Calu3 (cell line): ENCODE measurements at regions not wholly inside any gene's neighbourhood (a gene's known extent, or its start where the extent isn't known, plus 50 kb on each side); places are given as distances from the start of the nearest gene placed in this dataset.

Source experiments
- BruUV-seq: library from RNA; stranded (reverse); fragments of 400-500 nt; replicated peaks from 2 replicates; lab custom pipeline; 2021; lab: Mats Ljungman, UMichigan
- CTCF ChIA-PET: fragments of 300-600 bp; sonication (Branson Sonifier 250); formaldehyde crosslinking; loops from one replicate; lab custom pipeline; 2022; ENCODE audit warnings: antibody characterized with exemption; lab: Charles Lee
- DNase-seq: peaks from one replicate; pipeline ENCODE4 v3.0.0; 2022
- H3K27ac Mint-ChIP-seq: one replicate; pipeline ENCODE4 v1.8.0; 2022; ENCODE audit warnings: mixed read lengths; ENCODE audit not compliant: unreplicated experiment
- H3K27me3 Mint-ChIP-seq: one replicate; pipeline ENCODE4 v1.8.0; 2022; ENCODE audit warnings: mixed read lengths; ENCODE audit not compliant: unreplicated experiment
- H3K36me3 Mint-ChIP-seq: one replicate; pipeline ENCODE4 v1.8.0; 2022; ENCODE audit warnings: mild to moderate bottlenecking, moderate library complexity, mixed read lengths; ENCODE audit not compliant: insufficient read depth, unreplicated experiment
- H3K4me1 Mint-ChIP-seq: one replicate; pipeline ENCODE4 v1.8.0; 2022; ENCODE audit warnings: mild to moderate bottlenecking, low read depth, mixed read lengths; ENCODE audit not compliant: unreplicated experiment
- H3K4me3 Mint-ChIP-seq: one replicate; pipeline ENCODE4 v1.8.0; 2022; ENCODE audit warnings: mild to moderate bottlenecking, low read depth, moderate library complexity, mixed read lengths; ENCODE audit not compliant: unreplicated experiment
- H3K9me3 Mint-ChIP-seq: one replicate; pipeline ENCODE4 v1.8.0; 2022; ENCODE audit warnings: low read depth, mixed read lengths; ENCODE audit not compliant: unreplicated experiment
- CTCF ChIP-seq: fragments of 200-600 bp; IDR thresholded peaks from one replicate; pipeline ENCODE4 v1.8.0; 2022; ENCODE audit warnings: antibody characterized with exemption; ENCODE audit not compliant: unreplicated experiment
- intact Hi-C: fragments of 100-400 bp; cut with micrococcal nuclease; formaldehyde crosslinking; loops from one replicate; pipeline ENCODE4 v1.10.0; 2022; ENCODE audit not compliant: unreplicated experiment

DNA sequence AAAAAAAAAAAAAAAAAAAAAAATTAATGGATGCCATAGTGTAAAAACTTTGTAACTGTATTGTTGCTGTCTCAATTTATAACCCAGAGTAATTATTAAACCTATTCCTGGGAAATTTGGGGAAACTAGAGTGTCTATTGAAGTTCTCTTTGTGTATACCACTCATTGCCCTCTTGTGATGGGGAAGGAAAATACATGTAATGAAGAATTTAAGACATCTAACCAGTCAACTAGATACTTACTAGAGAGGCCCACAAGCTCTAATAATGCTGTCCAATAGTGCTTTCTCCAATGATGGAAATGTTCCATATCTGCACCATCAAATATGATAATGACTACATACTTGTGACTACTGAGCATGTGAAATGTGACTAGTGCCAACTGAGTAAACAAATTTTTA is 168.5 kb upstream of the SLC39A10 start:
- H3K4me1 Mint-ChIP-seq: peaks cover 15% of the 10 kb centered on the region
- TF ChIP-seq CTCF: no peak
- no peak overlapping the region for H3K27ac Mint-ChIP-seq
- intact Hi-C loops: loop anchor here (5.0 kb wide), 1 partner anchor 166 kb away; no protein-coding TSS in a partner anchor
- no peaks in the 10 kb centered on the region for H3K9me3 Mint-ChIP-seq
- H3K27me3 Mint-ChIP-seq: no peaks in the 10 kb centered on the region
- no peak for DNase-seq
- no peaks in the 10 kb centered on the region for H3K36me3 Mint-ChIP-seq
- CTCF ChIA-PET: no interaction called here
- no TSS peak for BruUV-seq
- no peak overlapping the region for H3K4me3 Mint-ChIP-seq

GRCh38 chr2:195486987-195487644 is 169.9 kb upstream of the SLC39A10 start:
- DNase-seq: peak; percentile 3
- no peak overlapping the region for H3K27ac Mint-ChIP-seq
- H3K27me3 Mint-ChIP-seq: no peaks in the 10 kb centered on the region
- H3K4me1 Mint-ChIP-seq: peaks cover 15% of the 10 kb centered on the region
- intact Hi-C loops: loop anchor here (5.0 kb wide), 1 partner anchor 165 kb away; no protein-coding TSS in a partner anchor
- H3K9me3 Mint-ChIP-seq: no peaks in the 10 kb centered on the region
- no peaks in the 10 kb centered on the region for H3K36me3 Mint-ChIP-seq
- TF ChIP-seq CTCF: no peak
- CTCF ChIA-PET: interaction anchor here (0.9 kb wide), 1 partner anchor 170 kb away, joined by 3 read pairs; the partner anchor contains the start of gene SLC39A10
- no peak overlapping the region for H3K4me3 Mint-ChIP-seq
- no TSS peak for BruUV-seq

GRCh38 chr2:195486520-195486919 is 170.5 kb upstream of the SLC39A10 start:
- no TSS peak for BruUV-seq
- Mint-ChIP-seq H3K9me3 (no peaks in the 10 kb centered on the region), H3K4me3 (no peak overlapping the region), H3K27ac (no peak overlapping the region), H3K4me1 (peaks cover 15% of the 10 kb centered on the region), H3K36me3 (no peaks in the 10 kb centered on the region), H3K27me3 (no peaks in the 10 kb centered on the region)
- intact Hi-C loops: loop anchor here (5.0 kb wide), 1 partner anchor 164 kb away; no protein-coding TSS in a partner anchor
- CTCF ChIA-PET: interaction anchor here (0.9 kb wide), 1 partner anchor 170 kb away, joined by 3 read pairs; the partner anchor contains the start of gene SLC39A10
- TF ChIP-seq CTCF: no peak
- DNase-seq: no peak

DNA sequence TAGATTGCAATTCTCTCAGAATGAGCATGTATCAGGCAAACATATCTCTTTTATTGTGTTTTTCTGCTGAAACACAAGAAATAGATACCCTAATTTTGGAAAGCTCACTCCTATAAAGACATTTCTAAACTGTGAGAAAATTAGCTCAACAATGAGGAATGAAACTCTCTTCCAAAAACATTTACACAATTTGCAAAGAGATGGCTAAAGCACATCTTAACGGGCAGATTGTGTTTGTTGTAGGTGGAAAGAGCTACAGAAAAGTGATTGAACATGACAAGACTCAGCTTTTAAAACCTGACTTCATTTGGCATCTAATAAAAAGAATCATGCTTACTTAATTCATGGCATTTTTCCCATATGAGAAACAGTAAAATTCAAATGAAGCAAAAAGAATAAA is 175.0 kb upstream of the SLC39A10 start:
- H3K27me3 Mint-ChIP-seq: no peaks in the 10 kb centered on the region
- peaks cover 19% of the 10 kb centered on the region for H3K4me1 Mint-ChIP-seq
- H3K4me3 Mint-ChIP-seq: no peak overlapping the region
- no peak for DNase-seq
- CTCF ChIA-PET: interaction anchor here (0.6 kb wide), 1 partner anchor 62 kb away, joined by 3 read pairs; no protein-coding TSS in a partner anchor
- H3K27ac Mint-ChIP-seq: no peak overlapping the region
- H3K9me3 Mint-ChIP-seq: peaks cover 2% of the 10 kb centered on the region
- no TSS peak for BruUV-seq
- intact Hi-C loops: no loop called here
- no peaks in the 10 kb centered on the region for H3K36me3 Mint-ChIP-seq
- no peak for TF ChIP-seq CTCF
